ENCODE measurements at regions not wholly inside any gene's neighbourhood (a gene's known extent, or its start where the extent isn't known, plus 50 kb on each side); places are given as distances from the start of the nearest gene placed in this dataset.

- ATAC-seq = no peak
- Histone ChIP-seq H3K27ac (ENCODE audit: low read depth) (no peak overlapping the region), H4K20me1 (replicated peaks; ENCODE audit: insufficient read depth) (no peaks in the 10 kb centered on the region)
Observed at GRCh38 chr7:125876431-125876830, 946.8 kb upstream of the POT1 start.

DNA sequence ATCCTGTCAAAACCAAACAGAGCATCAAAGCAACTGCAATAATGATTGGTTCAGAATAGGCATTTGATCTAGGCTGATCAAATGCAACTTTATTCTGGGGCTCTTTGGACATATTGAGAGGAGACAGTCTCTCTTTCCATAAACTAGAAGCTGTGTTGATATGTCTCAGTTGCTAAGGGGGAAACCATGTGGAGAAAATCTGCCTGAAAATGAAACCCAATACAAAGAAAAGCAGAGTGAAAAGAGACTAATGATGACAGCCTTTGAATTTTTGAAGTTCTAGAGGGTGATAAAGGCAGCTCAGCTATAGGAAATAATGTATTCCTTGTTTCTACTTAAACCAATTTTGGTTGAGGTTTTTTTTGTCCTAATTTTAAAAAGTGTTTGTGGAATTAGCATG lies 941.8 kb upstream of the POT1 start:
- H3F3A ChIP-seq (replicated peaks; ENCODE audit: low read depth) = no peaks in the 10 kb centered on the region
- peaks cover 10% of the 10 kb centered on the region for H3K9me3 Mint-ChIP-seq
- no peak overlapping the region for H3K27ac Mint-ChIP-seq
- no peak overlapping the region for H2AFZ ChIP-seq
- H3K4me3 ChIP-seq = no peak overlapping the region
- no peaks in the 10 kb centered on the region for H3K9me2 ChIP-seq (ENCODE audit: insufficient read depth)
- no peak for TF ChIP-seq ZNF331 (CRISPR knock-in tag; IDR thresholded peaks at IDR 0.05; ENCODE audit: low read depth)
- TF ChIP-seq JUNB (IDR thresholded peaks at IDR 0.05; ENCODE audit: unreplicated experiment) = no peak
- no peak for TF ChIP-seq EZH2phosphoT487 (IDR thresholded peaks at IDR 0.05; ENCODE audit: unreplicated experiment)
- no peak for TF ChIP-seq ETS1 (IDR thresholded peaks at IDR 0.05)
- no peak for TF ChIP-seq POLR2AphosphoS5 (IDR thresholded peaks at IDR 0.05; ENCODE audit: low read depth)
- no peaks in the 10 kb centered on the region for H4K20me1 ChIP-seq (replicated peaks; ENCODE audit: insufficient read depth)
- no peaks in the 10 kb centered on the region for H3K4me1 ChIP-seq (ENCODE audit: insufficient read depth)
- no peaks in the 10 kb centered on the region for H3K4me1 Mint-ChIP-seq
- H3K36me3 Mint-ChIP-seq (ENCODE audit: low read depth) = peaks cover 7% of the 10 kb centered on the region
- DNase-seq (ENCODE audit: low spot score) (no peak), ATAC-seq (no peak)
- no peak overlapping the region for H3K4me2 ChIP-seq
- H3K36me3 ChIP-seq (ENCODE audit: insufficient read depth) = peaks cover 2% of the 10 kb centered on the region; the same call in 1 of the 2 replicates
- H3K27me3 ChIP-seq (ENCODE audit: insufficient read depth) = no peaks in the 10 kb centered on the region
- no peaks in the 10 kb centered on the region for H3K79me2 ChIP-seq (replicated peaks; ENCODE audit: insufficient read depth)
- no peak overlapping the region for H3K4me3 Mint-ChIP-seq
- H3K27me3 Mint-ChIP-seq (ENCODE audit: insufficient read depth, low read depth, poor library complexity) = no peaks in the 10 kb centered on the region
- H3K27ac ChIP-seq (ENCODE audit: low read depth) = no peak overlapping the region

More at GRCh38 chr7:125876431-125876830, 946.8 kb upstream of the POT1 start:
- Histone ChIP-seq H3K4me1 (ENCODE audit: insufficient read depth) (no peaks in the 10 kb centered on the region), H3K79me2 (replicated peaks; ENCODE audit: insufficient read depth) (no peaks in the 10 kb centered on the region), H3F3A (replicated peaks; ENCODE audit: low read depth) (no peaks in the 10 kb centered on the region), H2AFZ (no peak overlapping the region), H3K36me3 (ENCODE audit: insufficient read depth) (peaks cover 2% of the 10 kb centered on the region; the same call in 1 of the 2 replicates), H3K4me3 (no peak overlapping the region), H3K4me2 (no peak overlapping the region), H3K27me3 (ENCODE audit: insufficient read depth) (no peaks in the 10 kb centered on the region), H3K9me2 (ENCODE audit: insufficient read depth) (no peaks in the 10 kb centered on the region)
- H3K9me3 Mint-ChIP-seq = peaks cover 23% of the 10 kb centered on the region
- no peak overlapping the region for H3K27ac Mint-ChIP-seq
- H3K27me3 Mint-ChIP-seq (ENCODE audit: insufficient read depth, low read depth, poor library complexity) = no peaks in the 10 kb centered on the region
- TF ChIP-seq, protein P1, sequence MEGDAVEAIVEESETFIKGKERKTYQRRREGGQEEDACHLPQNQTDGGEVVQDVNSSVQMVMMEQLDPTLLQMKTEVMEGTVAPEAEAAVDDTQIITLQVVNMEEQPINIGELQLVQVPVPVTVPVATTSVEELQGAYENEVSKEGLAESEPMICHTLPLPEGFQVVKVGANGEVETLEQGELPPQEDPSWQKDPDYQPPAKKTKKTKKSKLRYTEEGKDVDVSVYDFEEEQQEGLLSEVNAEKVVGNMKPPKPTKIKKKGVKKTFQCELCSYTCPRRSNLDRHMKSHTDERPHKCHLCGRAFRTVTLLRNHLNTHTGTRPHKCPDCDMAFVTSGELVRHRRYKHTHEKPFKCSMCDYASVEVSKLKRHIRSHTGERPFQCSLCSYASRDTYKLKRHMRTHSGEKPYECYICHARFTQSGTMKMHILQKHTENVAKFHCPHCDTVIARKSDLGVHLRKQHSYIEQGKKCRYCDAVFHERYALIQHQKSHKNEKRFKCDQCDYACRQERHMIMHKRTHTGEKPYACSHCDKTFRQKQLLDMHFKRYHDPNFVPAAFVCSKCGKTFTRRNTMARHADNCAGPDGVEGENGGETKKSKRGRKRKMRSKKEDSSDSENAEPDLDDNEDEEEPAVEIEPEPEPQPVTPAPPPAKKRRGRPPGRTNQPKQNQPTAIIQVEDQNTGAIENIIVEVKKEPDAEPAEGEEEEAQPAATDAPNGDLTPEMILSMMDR (conservative IDR thresholded peaks at IDR 0.05; ENCODE audit: low read depth in 2 of 2) = no peak
- TF ChIP-seq REST (IDR thresholded peaks at IDR 0.05; ENCODE audit: unreplicated experiment) (no peak), STAT1 (IDR thresholded peaks at IDR 0.05; ENCODE audit: unreplicated experiment) (no peak), ZNF331 (CRISPR knock-in tag; IDR thresholded peaks at IDR 0.05; ENCODE audit: low read depth) (no peak), EZH2 (IDR thresholded peaks at IDR 0.05; ENCODE audit: low read depth, unreplicated experiment) (no peak)
- DNase-seq (ENCODE audit: low spot score) = no peak
- no peaks in the 10 kb centered on the region for H3K4me1 Mint-ChIP-seq
- peaks cover 22% of the 10 kb centered on the region for H3K36me3 Mint-ChIP-seq (ENCODE audit: low read depth)
- no peak overlapping the region for H3K4me3 Mint-ChIP-seq

Measured in GM23338 (cell line).